ENCODE measurements at regions not wholly inside any gene's neighbourhood (a gene's known extent, or its start where the extent isn't known, plus 50 kb on each side); places are given as distances from the start of the nearest gene placed in this dataset.

DNA sequence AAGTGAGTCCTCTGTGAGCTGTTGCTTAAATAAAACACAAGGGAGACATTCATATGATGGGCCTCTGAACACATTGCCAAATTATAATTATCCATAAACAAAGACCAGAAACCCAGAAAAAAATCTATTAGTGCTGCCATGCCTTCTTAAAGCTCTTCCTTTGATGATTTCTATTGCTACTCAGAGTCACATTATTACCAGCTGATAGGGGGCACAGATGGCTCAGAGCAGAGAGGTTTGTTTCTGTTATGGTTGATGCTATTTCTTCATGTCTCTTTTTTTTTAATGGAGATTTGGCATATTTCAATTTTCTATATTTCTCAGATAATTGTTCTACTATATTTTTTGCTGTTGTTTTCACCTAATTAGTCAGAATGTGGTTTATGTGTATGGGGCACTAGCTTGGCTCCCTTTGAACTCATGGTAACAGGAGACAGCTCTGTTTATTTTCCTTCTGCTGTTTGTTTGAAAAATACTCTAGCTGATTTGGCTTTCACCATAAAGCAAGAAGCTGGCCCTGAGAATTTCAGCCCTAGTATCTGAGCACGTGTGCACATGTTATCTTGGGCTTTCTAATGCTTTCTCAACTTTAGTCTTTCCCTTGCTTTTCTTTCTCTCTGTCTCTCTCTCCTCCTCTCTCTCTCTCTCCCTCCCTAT lies 568.8 kb downstream of the PPARGC1A start:
- no peaks in the 10 kb centered on the region for H3K36me3 ChIP-seq (ENCODE audit: insufficient read depth, low read length)
- no peak overlapping the region for H3K27ac ChIP-seq (ENCODE audit: low read depth in 1 of 2, low read length in 2 of 2)
- ChIA-PET POLR2A (no interaction called here), CTCF (no interaction called here)
- no peaks in the 10 kb centered on the region for H3K9me3 ChIP-seq (ENCODE audit: control insufficient read depth in 1 of 2, insufficient read depth in 1 of 2, low read length in 2 of 2)
- DNase-seq (no peak), ATAC-seq (ENCODE audit: poor library complexity) (no peak)
- peaks cover 2% of the 10 kb centered on the region for H3K9me3 Mint-ChIP-seq
- no peaks in the 10 kb centered on the region for H3K36me3 Mint-ChIP-seq (ENCODE audit: low read depth)
- no peaks in the 10 kb centered on the region for H3K27me3 ChIP-seq (ENCODE audit: control insufficient read depth in 1 of 2, insufficient read depth in 2 of 2, low read length in 2 of 2)
- H3K27me3 Mint-ChIP-seq, result no peaks in the 10 kb centered on the region
- no peak overlapping the region for H3K4me3 Mint-ChIP-seq
- H3K4me1 ChIP-seq (ENCODE audit: insufficient read depth, low read length), result no peaks in the 10 kb centered on the region
- no peak overlapping the region for H3K4me3 ChIP-seq (ENCODE audit: low read length)
- H3K4me1 Mint-ChIP-seq (ENCODE audit: low read depth), result no peaks in the 10 kb centered on the region
- TF ChIP-seq, protein P1, sequence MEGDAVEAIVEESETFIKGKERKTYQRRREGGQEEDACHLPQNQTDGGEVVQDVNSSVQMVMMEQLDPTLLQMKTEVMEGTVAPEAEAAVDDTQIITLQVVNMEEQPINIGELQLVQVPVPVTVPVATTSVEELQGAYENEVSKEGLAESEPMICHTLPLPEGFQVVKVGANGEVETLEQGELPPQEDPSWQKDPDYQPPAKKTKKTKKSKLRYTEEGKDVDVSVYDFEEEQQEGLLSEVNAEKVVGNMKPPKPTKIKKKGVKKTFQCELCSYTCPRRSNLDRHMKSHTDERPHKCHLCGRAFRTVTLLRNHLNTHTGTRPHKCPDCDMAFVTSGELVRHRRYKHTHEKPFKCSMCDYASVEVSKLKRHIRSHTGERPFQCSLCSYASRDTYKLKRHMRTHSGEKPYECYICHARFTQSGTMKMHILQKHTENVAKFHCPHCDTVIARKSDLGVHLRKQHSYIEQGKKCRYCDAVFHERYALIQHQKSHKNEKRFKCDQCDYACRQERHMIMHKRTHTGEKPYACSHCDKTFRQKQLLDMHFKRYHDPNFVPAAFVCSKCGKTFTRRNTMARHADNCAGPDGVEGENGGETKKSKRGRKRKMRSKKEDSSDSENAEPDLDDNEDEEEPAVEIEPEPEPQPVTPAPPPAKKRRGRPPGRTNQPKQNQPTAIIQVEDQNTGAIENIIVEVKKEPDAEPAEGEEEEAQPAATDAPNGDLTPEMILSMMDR (IDR thresholded peaks at IDR 0.05), result no peak
- H3K27ac Mint-ChIP-seq, result no peak overlapping the region
- intact Hi-C loops (cut with DNase I, micrococcal nuclease), result no loop called here

DNA sequence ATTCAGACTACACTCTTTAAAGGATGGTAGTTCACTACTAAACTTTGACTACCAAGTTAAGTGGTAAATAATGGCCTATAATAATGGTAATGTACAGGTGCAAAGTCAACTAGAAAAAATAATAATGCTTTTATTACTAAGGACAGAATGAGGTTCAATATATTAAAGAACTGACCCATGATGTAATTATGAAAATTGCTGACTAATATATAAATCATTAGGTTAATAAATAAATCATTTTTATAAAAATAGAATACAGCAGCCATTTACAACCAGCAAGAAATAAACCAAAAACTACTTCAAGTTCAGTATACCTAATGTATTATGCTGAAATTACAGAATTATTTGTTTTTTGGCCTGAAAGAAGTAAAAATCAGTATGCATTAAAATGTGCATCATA lies 577.2 kb downstream of the PPARGC1A start:
- DNase-seq, result no peak
- H3K36me3 ChIP-seq (ENCODE audit: insufficient read depth, low read length), result no peaks in the 10 kb centered on the region
- H3K27me3 Mint-ChIP-seq, result no peaks in the 10 kb centered on the region
- no peaks in the 10 kb centered on the region for H3K4me1 ChIP-seq (ENCODE audit: insufficient read depth, low read length)
- H3K9me3 Mint-ChIP-seq, result peaks cover 2% of the 10 kb centered on the region
- TF ChIP-seq, protein P1 (IDR thresholded peaks at IDR 0.05), result no peak
- no peaks in the 10 kb centered on the region for H3K36me3 Mint-ChIP-seq (ENCODE audit: low read depth)
- H3K27ac ChIP-seq (ENCODE audit: low read depth in 1 of 2, low read length in 2 of 2), result no peak overlapping the region
- ATAC-seq (ENCODE audit: poor library complexity), result no peak
- no peaks in the 10 kb centered on the region for H3K4me1 Mint-ChIP-seq (ENCODE audit: low read depth)
- POLR2A ChIA-PET, result no interaction called here
- no peaks in the 10 kb centered on the region for H3K27me3 ChIP-seq (ENCODE audit: control insufficient read depth in 1 of 2, insufficient read depth in 2 of 2, low read length in 2 of 2)
- intact Hi-C loops (cut with DNase I, micrococcal nuclease), result no loop called here
- H3K27ac Mint-ChIP-seq, result no peak overlapping the region
- CTCF ChIA-PET, result no interaction called here
- H3K4me3 ChIP-seq (ENCODE audit: low read length), result no peak overlapping the region
- no peak overlapping the region for H3K4me3 Mint-ChIP-seq
- H3K9me3 ChIP-seq (ENCODE audit: control insufficient read depth in 1 of 2, insufficient read depth in 1 of 2, low read length in 2 of 2), result no peaks in the 10 kb centered on the region

DNA sequence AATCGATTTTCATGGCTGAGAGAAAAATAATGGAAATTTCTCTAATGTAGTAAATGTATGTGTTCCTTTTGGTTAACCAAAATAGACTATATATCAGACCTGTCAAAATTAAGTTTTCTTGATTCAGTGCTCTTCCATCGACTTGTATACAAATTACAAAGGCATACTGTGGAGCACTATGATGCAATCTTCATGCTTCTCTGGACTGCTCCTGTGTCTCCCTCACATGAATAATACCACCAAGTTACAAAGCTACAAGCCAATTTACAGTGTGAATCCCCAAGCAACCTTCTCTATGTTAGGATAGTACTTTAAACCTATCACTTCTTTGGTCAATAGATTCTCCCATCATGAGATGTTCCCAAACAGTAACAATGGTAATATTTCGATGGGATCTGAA lies 577.9 kb downstream of the PPARGC1A start:
- Mint-ChIP-seq H3K27ac (no peak overlapping the region), H3K27me3 (no peaks in the 10 kb centered on the region), H3K36me3 (ENCODE audit: low read depth) (no peaks in the 10 kb centered on the region), H3K4me1 (ENCODE audit: low read depth) (no peaks in the 10 kb centered on the region), H3K4me3 (no peak overlapping the region), H3K9me3 (no peaks in the 10 kb centered on the region)
- Histone ChIP-seq H3K27me3 (ENCODE audit: control insufficient read depth in 1 of 2, insufficient read depth in 2 of 2, low read length in 2 of 2) (no peaks in the 10 kb centered on the region), H3K4me1 (ENCODE audit: insufficient read depth, low read length) (no peaks in the 10 kb centered on the region), H3K4me3 (ENCODE audit: low read length) (no peak overlapping the region), H3K36me3 (ENCODE audit: insufficient read depth, low read length) (no peaks in the 10 kb centered on the region), H3K27ac (ENCODE audit: low read depth in 1 of 2, low read length in 2 of 2) (no peak overlapping the region), H3K9me3 (ENCODE audit: control insufficient read depth in 1 of 2, insufficient read depth in 1 of 2, low read length in 2 of 2) (no peaks in the 10 kb centered on the region)
- intact Hi-C loops (cut with DNase I, micrococcal nuclease), result no loop called here
- POLR2A ChIA-PET, result no interaction called here
- CTCF ChIA-PET, result no interaction called here
- TF ChIP-seq, protein P1 (IDR thresholded peaks at IDR 0.05), result no peak
- no peak for DNase-seq
- ATAC-seq (ENCODE audit: poor library complexity), result no peak

All from CD4-positive, alpha-beta T cell (primary cell).